WERI-Rb-1 (cell line): ENCODE measurements at regions not wholly inside any gene's neighbourhood (a gene's known extent, or its start where the extent isn't known, plus 50 kb on each side); places are given as distances from the start of the nearest gene placed in this dataset.

ENCODE experiments used
- DNase-seq: peaks from one replicate; pipeline ENCODE4 v3.0.0-alpha.2; 2020
- H3K27ac ChIP-seq: fragments of 250-450 bp; sonication (Bioruptor Pico); 2 replicates; pipeline ENCODE4 v1.5.1; 2020; ENCODE audit warnings: mild to moderate bottlenecking, moderate library complexity
- H3K27me3 ChIP-seq: fragments of 250-450 bp; sonication (Bioruptor Pico); 2 replicates; pipeline ENCODE4 v1.5.1; 2021; ENCODE audit warnings: mild to moderate bottlenecking, low read depth, moderate library complexity; ENCODE audit not compliant: insufficient read depth, severe bottlenecking
- H3K36me3 ChIP-seq: fragments of 250-450 bp; sonication (Bioruptor Pico); 2 replicates; pipeline ENCODE4 v1.5.1; 2020; ENCODE audit warnings: mild to moderate bottlenecking, moderate library complexity
- H3K4me3 ChIP-seq: 2 replicates; pipeline ENCODE4 v1.5.1; 2011; ENCODE audit warnings: low read depth, mild to moderate bottlenecking, control low read depth, low read length
- H3K9me3 ChIP-seq: fragments of 250-450 bp; sonication (Bioruptor Pico); 2 replicates; pipeline ENCODE4 v1.5.1; 2021; ENCODE audit warnings: mild to moderate bottlenecking, moderate library complexity; ENCODE audit not compliant: severe bottlenecking
- CTCF ChIP-seq: IDR thresholded peaks from 2 replicates; pipeline ENCODE4 v1.5.1; 2011; ENCODE audit warnings: low read depth, mild to moderate bottlenecking, control low read depth, inconsistent platforms, low read length

GRCh38 chr3:62926494-62926893 is 51.3 kb upstream of the CADPS start:
- Histone ChIP-seq H3K27ac (no peak overlapping the region), H3K36me3 (no peaks in the 10 kb centered on the region), H3K4me3 (no peak overlapping the region), H3K27me3 (no peaks in the 10 kb centered on the region), H3K9me3 (no peaks in the 10 kb centered on the region)
- DNase-seq, result no peak
- no peak for TF ChIP-seq CTCF

- no peak for DNase-seq
- TF ChIP-seq CTCF, result no peak
- H3K4me3 ChIP-seq, result no peak overlapping the region
These were observed 53.0 kb upstream of the CADPS start for GRCh38 chr3:62928256-62928655.

GRCh38 chr3:62929771-62930170 is 54.6 kb upstream of the CADPS start:
- no peaks in the 10 kb centered on the region for H3K9me3 ChIP-seq
- H3K4me3 ChIP-seq, result no peak overlapping the region
- no peak for TF ChIP-seq CTCF
- H3K36me3 ChIP-seq, result no peaks in the 10 kb centered on the region
- DNase-seq, result no peak
- H3K27ac ChIP-seq, result no peak overlapping the region
- H3K27me3 ChIP-seq, result no peaks in the 10 kb centered on the region

More at GRCh38 chr3:62928256-62928655, 53.0 kb upstream of the CADPS start:
- Histone ChIP-seq H3K27me3 (no peaks in the 10 kb centered on the region), H3K9me3 (no peaks in the 10 kb centered on the region), H3K27ac (no peak overlapping the region), H3K36me3 (no peaks in the 10 kb centered on the region)

GRCh38 chr3:62935793-62936192 is 60.6 kb upstream of the CADPS start:
- no peak for TF ChIP-seq CTCF
- H3K27ac ChIP-seq, result no peak overlapping the region
- H3K27me3 ChIP-seq, result no peaks in the 10 kb centered on the region
- H3K36me3 ChIP-seq, result no peaks in the 10 kb centered on the region
- no peak overlapping the region for H3K4me3 ChIP-seq
- DNase-seq, result no peak
- H3K9me3 ChIP-seq, result peaks cover 5% of the 10 kb centered on the region

- H3K27ac ChIP-seq, result no peak overlapping the region
- no peaks in the 10 kb centered on the region for H3K36me3 ChIP-seq
- no peaks in the 10 kb centered on the region for H3K27me3 ChIP-seq
- H3K4me3 ChIP-seq, result no peak overlapping the region
- DNase-seq, result no peak
- peaks cover 5% of the 10 kb centered on the region for H3K9me3 ChIP-seq
- no peak for TF ChIP-seq CTCF
These were observed 61.5 kb upstream of the CADPS start for GRCh38 chr3:62936626-62937254.

- peaks cover 5% of the 10 kb centered on the region for H3K9me3 ChIP-seq
- H3K27ac ChIP-seq, result no peak overlapping the region
- no peak for DNase-seq
- H3K36me3 ChIP-seq, result no peaks in the 10 kb centered on the region
- TF ChIP-seq CTCF, result no peak
- H3K4me3 ChIP-seq, result no peak overlapping the region
- H3K27me3 ChIP-seq, result no peaks in the 10 kb centered on the region
These were observed 63.4 kb upstream of the CADPS start for GRCh38 chr3:62938583-62938982.
